ENCODE measurements at regions not wholly inside any gene's neighbourhood (a gene's known extent, or its start where the extent isn't known, plus 50 kb on each side); places are given as distances from the start of the nearest gene placed in this dataset.

DNA sequence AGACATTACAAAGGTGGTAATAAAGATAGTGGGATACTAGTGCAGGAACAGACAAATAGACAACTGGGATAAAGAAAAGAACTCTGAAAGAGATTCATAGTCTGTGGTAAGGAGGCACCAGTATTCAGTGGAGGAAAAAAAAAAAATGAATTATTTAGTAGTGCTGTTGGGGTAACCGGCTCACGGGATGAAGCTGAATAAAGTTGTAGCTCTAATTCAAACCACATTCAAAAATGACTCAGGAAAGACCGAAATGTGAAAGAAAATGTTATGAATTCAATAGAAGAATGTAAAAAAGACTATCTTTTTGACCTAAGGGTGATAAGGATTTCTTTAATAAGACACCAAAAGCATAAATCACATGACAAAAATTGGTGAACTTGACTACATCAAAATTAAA is 83.1 kb upstream of the HABP2 start:
- peaks cover 10% of the 10 kb centered on the region for H3K9me3 Mint-ChIP-seq (ENCODE audit: low read depth)

GRCh38 chr10:113470372-113471240 is 82.2 kb upstream of the HABP2 start:
- H3K36me3 Mint-ChIP-seq (ENCODE audit: insufficient read depth) = peaks cover 1% of the 10 kb centered on the region
- H3K27me3 Mint-ChIP-seq = peaks cover 14% of the 10 kb centered on the region
- no peaks in the 10 kb centered on the region for H3K4me1 Mint-ChIP-seq (ENCODE audit: low read depth)
- no peak for DNase-seq (ENCODE audit: low spot score, unreplicated experiment)
- no peak overlapping the region for H3K27ac Mint-ChIP-seq
- H3K4me3 Mint-ChIP-seq (ENCODE audit: low read depth) = no peak overlapping the region
- TF ChIP-seq, protein P1, sequence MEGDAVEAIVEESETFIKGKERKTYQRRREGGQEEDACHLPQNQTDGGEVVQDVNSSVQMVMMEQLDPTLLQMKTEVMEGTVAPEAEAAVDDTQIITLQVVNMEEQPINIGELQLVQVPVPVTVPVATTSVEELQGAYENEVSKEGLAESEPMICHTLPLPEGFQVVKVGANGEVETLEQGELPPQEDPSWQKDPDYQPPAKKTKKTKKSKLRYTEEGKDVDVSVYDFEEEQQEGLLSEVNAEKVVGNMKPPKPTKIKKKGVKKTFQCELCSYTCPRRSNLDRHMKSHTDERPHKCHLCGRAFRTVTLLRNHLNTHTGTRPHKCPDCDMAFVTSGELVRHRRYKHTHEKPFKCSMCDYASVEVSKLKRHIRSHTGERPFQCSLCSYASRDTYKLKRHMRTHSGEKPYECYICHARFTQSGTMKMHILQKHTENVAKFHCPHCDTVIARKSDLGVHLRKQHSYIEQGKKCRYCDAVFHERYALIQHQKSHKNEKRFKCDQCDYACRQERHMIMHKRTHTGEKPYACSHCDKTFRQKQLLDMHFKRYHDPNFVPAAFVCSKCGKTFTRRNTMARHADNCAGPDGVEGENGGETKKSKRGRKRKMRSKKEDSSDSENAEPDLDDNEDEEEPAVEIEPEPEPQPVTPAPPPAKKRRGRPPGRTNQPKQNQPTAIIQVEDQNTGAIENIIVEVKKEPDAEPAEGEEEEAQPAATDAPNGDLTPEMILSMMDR (IDR thresholded peaks at IDR 0.05; ENCODE audit: unreplicated experiment) = no peak
- H3K9me3 Mint-ChIP-seq (ENCODE audit: low read depth) = peaks cover 10% of the 10 kb centered on the region

More for the DNA sequence above, 83.1 kb upstream of the HABP2 start:
- DNase-seq (ENCODE audit: low spot score, unreplicated experiment) = no peak
- Mint-ChIP-seq H3K4me1 (ENCODE audit: low read depth) (no peaks in the 10 kb centered on the region), H3K36me3 (ENCODE audit: insufficient read depth) (peaks cover 1% of the 10 kb centered on the region), H3K27me3 (peaks cover 10% of the 10 kb centered on the region), H3K4me3 (ENCODE audit: low read depth) (no peak overlapping the region), H3K27ac (no peak overlapping the region)
- TF ChIP-seq, protein P1 (IDR thresholded peaks at IDR 0.05; ENCODE audit: unreplicated experiment) = no peak

- DNase-seq (ENCODE audit: low spot score, unreplicated experiment) = no peak
- no peak overlapping the region for H3K27ac Mint-ChIP-seq
- peaks cover under 1% of the 10 kb centered on the region for H3K36me3 Mint-ChIP-seq (ENCODE audit: insufficient read depth)
- H3K4me1 Mint-ChIP-seq (ENCODE audit: low read depth) = no peaks in the 10 kb centered on the region
- peaks cover 14% of the 10 kb centered on the region for H3K27me3 Mint-ChIP-seq
- H3K4me3 Mint-ChIP-seq (ENCODE audit: low read depth) = no peak overlapping the region
- peaks cover 8% of the 10 kb centered on the region for H3K9me3 Mint-ChIP-seq (ENCODE audit: low read depth)
- TF ChIP-seq, protein P1 (IDR thresholded peaks at IDR 0.05; ENCODE audit: unreplicated experiment) = no peak
Measured at GRCh38 chr10:113471241-113471996, 81.4 kb upstream of the HABP2 start.

- H3K4me1 Mint-ChIP-seq (ENCODE audit: low read depth) = no peaks in the 10 kb centered on the region
- H3K9me3 Mint-ChIP-seq (ENCODE audit: low read depth) = peaks cover 3% of the 10 kb centered on the region
- peaks cover 14% of the 10 kb centered on the region for H3K27me3 Mint-ChIP-seq
- no peak overlapping the region for H3K4me3 Mint-ChIP-seq (ENCODE audit: low read depth)
- TF ChIP-seq, protein P1 (IDR thresholded peaks at IDR 0.05; ENCODE audit: unreplicated experiment) = no peak
- no peak overlapping the region for H3K27ac Mint-ChIP-seq
- DNase-seq (ENCODE audit: low spot score, unreplicated experiment) = no peak
- H3K36me3 Mint-ChIP-seq (ENCODE audit: insufficient read depth) = no peaks in the 10 kb centered on the region
Measured at GRCh38 chr10:113473011-113473410, 79.8 kb upstream of the HABP2 start.

DNA sequence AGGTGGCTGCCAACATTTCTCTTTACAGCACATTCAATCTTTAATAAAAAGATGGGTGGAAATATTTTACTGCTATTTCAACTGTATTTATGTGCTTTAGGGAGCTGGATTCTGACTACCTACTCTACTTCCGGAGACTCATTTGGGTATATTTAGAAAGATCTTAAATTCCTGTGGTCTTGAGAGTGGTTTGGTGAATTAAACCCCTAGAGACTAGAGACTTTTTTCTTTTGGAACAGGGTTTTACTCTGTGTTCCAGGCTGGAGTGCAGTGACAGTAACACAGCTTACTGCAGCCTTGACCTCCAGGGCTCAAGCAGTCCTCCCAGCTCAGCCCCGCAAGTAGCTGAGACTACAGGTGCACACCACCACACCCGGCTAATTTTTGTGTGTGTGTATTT is 79.0 kb upstream of the HABP2 start:
- Mint-ChIP-seq H3K4me3 (ENCODE audit: low read depth) (no peak overlapping the region), H3K36me3 (ENCODE audit: insufficient read depth) (peaks cover 3% of the 10 kb centered on the region)
- TF ChIP-seq, protein P1 (IDR thresholded peaks at IDR 0.05; ENCODE audit: unreplicated experiment) = no peak

More for the DNA sequence above, 79.0 kb upstream of the HABP2 start:
- H3K27me3 Mint-ChIP-seq = peaks cover 14% of the 10 kb centered on the region
- no peaks in the 10 kb centered on the region for H3K4me1 Mint-ChIP-seq (ENCODE audit: low read depth)
- no peak for DNase-seq (ENCODE audit: low spot score, unreplicated experiment)
- H3K27ac Mint-ChIP-seq = no peak overlapping the region
- H3K9me3 Mint-ChIP-seq (ENCODE audit: low read depth) = peaks cover 10% of the 10 kb centered on the region
